ENCODE measurements at regions not wholly inside any gene's neighbourhood (a gene's known extent, or its start where the extent isn't known, plus 50 kb on each side); places are given as distances from the start of the nearest gene placed in this dataset.

DNA sequence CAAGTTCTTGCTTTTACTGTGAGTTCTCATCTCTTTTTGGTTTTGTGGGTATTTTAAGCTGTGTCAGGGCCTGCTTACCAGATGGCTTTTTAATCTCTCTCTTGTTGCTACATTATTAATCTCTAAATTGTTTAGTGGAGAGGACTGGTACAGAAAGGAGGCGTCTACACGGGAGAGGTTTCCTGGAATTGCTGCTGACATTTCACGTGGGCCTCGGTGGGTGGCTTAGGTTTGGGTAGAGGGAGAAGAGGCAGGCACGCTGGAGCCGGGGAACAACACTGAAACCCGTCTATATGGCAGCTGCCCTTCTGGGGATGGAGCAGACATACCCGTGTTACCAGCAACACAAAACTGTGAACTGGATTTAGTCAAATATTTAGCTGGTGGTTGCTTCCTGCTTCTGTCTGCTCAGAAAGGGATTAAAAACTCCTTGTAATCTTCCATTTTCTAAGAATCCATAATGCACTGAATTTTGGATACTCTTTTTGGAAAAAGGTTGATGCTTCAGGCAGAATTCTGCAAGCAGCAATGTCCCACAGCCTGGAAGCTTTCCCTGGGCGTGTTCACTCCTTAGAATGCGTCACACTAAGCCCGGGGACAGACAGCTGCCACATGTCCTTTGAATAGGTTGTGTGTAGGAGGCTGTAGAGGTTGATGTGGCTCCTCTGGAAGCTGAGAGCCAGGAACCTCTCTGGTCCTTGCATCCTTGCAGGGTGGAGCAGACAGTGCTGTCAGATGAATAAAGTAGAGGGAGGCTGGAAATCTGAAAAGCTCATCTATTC lies 199.8 kb upstream of the GATB start:
- DNase-seq = no peak

DNA sequence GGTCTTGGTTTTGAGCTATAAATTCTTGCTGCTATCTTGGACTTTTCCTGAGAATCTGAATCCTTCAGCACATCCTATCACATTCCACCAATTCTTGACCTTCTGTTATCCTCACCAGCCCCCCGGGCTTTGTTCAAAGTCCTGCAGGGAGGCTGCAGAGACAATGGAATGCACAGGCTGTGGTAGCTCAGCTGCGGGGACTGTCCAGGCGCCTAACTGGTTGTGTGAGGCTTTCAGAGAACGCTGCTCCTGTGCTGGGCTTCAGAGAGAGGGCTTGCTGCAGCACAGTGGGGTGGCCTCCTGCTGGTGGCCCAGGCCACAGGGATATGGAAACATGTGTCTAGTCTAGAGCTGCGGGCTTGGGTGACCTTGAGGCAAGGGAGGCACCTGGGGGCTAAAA lies 196.3 kb upstream of the GATB start:
- no peak for DNase-seq

- no peak for DNase-seq
These were observed 195.0 kb upstream of the GATB start for GRCh38 chr4:151955721-151956380.

DNA sequence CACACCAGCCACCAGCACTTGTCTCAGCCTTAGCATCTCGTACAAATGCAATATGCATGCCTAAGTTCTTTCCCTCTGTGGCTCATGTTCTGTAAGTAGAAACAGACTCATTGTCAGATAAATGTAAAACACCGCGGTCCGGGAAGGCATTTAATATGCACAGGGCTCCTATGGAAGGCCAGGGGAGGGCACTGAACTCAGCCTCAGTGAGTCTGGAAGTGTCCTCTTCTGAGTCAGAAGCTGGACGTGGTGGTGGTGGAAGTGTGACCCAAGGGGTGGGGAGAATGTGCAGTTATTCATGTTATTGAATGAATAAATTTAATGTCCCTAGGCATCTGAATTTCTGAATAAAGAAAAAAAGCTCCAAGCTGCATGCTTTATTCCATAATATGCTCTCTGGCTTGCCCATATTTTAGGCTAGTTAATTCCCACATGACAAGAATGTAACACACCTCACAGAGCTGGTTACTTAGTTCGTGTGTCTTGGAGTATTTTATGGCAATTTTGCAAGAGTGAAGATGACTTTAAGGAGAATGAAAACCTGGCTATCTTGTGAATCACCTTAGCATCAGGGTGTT lies 193.1 kb upstream of the GATB start:
- no peak for DNase-seq

DNA sequence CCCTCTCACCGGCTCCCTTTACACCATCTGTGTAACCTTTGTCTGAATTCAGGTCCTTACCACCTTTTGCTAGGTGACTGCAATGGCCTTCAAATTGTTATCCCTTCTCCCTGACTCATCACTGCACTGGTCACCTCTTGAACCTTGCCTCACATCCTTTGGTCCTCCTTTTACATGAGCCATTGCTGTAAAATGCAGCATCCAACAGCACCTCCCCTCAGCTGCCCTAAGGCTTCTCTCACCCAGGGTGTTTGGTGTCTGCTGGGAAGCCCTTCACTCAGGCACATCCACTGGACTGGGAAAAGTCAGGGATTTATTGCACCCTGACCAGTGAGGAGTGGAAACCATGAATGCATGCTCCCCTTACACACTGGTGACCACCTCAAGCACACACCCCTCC lies 192.5 kb upstream of the GATB start:
- no peak for DNase-seq

DNA sequence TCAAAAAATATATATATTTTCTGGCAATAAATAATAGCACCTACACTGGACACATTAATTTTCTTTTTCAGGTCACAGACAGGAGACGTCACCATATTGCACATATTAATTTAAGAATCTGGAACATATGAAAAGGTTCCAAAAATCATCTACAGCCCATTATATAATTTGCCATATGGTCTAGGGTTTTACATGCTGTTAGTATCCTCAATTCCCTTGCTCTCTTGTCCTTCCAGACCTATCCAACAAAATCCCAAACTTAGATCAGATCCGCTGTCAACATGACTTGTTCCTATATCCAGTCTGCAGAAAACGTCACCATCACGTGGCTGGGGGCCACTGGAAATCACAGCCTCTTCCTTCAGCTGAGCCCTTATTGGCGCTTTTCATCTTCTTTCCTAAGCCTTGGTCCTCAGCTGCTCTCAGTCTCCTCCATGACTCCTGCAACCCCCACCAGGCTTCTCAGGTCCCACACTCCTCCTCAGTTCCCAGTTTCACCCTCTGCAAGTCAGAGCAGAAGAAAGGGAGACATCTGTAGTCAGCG lies 192.0 kb upstream of the GATB start:
- no peak for DNase-seq

DNA sequence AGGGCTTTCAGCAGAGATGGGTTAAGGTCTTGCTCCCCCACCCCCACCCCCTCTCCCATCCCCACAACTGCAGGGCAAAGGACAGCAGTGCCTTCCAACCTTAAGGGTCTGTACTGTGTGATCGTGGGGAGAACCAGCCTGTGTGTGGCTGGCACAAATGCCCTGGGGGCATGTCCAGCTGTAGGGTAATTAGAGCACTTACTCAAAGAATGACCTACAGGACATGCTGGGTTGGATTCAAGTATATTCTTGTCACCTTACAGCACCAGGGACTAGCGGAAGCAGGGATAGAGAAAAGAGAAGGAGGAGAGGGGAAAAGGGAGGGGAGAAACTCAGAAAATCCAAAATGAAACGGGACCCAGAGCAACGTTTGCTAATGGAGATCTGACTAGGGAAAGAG lies 191.3 kb upstream of the GATB start:
- no peak for DNase-seq

DNA sequence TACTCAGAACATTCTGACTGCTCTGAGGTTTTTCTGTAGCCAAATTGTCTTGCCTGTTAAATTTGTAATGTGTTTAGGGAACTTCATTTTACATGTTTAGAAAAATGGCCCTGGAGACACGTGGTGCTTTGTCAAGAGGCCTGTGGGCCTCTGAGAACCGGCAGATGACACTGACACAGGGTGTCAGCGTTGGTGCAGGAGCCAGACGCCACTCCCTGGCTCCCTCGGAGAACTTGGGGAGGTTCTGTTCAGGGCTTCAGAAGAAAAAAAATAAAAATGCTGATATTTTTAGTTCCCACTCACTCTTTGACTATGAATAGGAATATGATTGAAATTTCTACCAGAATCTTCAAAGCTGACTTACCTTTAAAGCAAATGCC lies 190.9 kb upstream of the GATB start:
- DNase-seq = no peak

GRCh38 chr4:151950993-151951670 lies 190.3 kb upstream of the GATB start:
- DNase-seq = no peak

DNA sequence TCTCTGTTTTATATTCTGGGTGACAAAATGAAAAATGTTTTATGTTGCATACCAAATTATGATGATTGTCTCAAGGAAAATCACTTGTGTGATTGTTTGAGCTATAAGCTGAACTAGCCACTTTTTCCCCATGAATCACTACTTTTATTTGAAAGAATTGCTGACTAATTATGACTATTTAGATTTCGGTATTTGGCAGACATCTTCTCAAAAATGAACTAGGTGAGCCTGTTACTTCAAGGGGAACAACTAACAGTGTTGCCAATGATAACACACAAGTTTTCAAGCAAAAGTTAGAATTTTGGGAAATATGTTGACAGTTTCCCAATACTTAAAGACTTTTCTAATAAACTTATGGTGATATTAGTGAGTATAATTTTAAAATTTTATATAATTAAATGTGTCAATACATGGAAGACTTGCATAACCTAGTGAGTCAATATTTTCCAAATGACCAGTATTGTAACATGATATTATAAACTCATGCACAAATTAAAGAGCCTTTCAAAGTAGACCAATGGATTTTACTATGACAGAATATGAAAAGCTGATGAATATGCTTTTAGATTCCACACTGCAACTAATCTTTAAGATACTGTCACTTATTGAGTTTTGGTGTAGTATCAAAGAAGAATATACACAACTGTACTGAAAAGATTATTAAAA lies 187.7 kb upstream of the GATB start:
- no peak for DNase-seq

GRCh38 chr4:151946718-151947117 lies 185.9 kb upstream of the GATB start:
- no peak for DNase-seq

GRCh38 chr4:151942971-151943370 lies 182.2 kb upstream of the GATB start:
- no peak for DNase-seq

GRCh38 chr4:151940926-151941617 lies 180.3 kb upstream of the GATB start:
- no peak for DNase-seq

DNA sequence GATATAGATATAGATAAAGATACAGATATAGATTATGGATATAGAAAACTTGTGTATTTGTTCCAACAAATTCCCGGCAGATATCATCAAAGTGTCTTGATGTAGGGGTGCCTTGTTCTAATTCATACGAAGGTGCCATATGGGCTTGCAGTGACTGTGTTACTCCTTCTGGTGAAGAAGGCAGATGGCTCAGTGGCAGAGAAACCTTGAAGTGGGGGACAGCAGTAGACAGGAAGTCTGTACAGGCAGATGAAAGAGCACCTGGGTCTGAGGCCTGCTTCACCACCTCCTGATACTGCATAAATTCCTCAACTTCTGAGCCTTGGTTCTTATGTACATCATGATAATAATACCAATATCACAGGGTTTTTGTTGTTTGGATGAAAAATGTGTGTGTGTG lies 179.5 kb upstream of the GATB start:
- no peak for DNase-seq

GRCh38 chr4:151939670-151940069 lies 178.9 kb upstream of the GATB start:
- DNase-seq = no peak

- DNase-seq = no peak
These were observed 174.6 kb upstream of the GATB start for GRCh38 chr4:151935411-151935810.

GRCh38 chr4:151934766-151935165 lies 174.0 kb upstream of the GATB start:
- DNase-seq = no peak

DNA sequence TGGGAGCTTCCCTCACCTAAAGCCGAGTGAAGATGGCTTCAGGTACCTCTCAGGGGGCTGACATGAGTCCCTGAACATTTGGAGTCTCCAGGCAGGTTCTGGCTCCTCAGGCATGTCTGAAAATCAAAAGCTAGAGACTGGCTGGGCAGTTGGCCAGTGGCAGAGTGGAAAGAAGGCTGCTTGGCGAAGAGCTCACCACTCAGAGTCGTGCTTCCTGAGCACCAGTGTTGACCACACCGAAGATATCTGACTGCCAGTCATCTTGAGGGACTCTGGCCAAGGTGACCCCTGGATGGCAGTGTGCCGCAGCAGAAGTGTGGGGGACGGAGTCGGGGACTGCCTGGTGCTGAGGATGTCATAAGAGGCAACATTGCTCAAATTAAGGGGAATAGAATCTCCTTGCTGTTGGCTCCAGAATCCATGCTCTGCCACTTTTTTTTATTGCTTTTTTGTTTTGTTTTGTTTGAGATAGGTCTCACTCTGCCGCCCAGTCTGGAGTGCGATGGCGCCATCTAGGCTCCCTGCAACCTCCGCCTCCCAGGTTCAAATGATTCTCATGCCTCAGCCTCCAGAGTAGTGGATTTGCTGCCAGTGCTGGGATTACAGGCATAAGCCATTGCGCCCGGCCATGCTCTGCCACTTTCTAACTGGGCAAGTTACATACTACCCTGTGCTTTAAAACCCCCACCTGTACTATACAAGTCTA lies 172.5 kb upstream of the GATB start:
- DNase-seq = no peak

GRCh38 chr4:151931563-151931962 lies 170.8 kb upstream of the GATB start:
- no peak for DNase-seq

- no peak for DNase-seq
These were observed 169.6 kb upstream of the GATB start for GRCh38 chr4:151930372-151930771.

- DNase-seq = no peak
These were observed 167.3 kb upstream of the GATB start for GRCh38 chr4:151928112-151928511.

DNA sequence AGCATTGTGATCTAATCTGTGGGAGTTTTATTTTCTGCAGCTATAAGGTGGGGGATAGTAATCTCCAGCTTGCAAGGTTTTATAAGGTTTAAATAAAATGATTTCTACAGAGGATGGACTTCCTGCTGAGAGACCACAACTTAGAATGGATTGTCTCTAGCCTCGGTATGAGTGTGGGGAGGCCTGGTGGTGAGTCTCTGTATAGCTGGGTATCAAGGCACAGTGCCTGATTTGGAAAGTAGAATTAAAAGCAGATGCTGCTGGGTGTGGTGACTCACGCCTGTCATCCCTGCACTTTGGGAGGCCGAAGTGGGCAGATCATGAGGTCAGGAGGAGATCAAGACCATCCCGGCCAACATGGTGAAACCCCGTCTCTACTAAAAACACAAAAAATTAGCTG lies 162.0 kb upstream of the GATB start:
- no peak for DNase-seq
